ENCODE measurements at regions not wholly inside any gene's neighbourhood (a gene's known extent, or its start where the extent isn't known, plus 50 kb on each side); places are given as distances from the start of the nearest gene placed in this dataset.
"Not testable (repeated sequence)": the region's sequence is repeated elsewhere in the genome, so short reads cannot be mapped to it uniquely, and the experiment has no call there.

DNA sequence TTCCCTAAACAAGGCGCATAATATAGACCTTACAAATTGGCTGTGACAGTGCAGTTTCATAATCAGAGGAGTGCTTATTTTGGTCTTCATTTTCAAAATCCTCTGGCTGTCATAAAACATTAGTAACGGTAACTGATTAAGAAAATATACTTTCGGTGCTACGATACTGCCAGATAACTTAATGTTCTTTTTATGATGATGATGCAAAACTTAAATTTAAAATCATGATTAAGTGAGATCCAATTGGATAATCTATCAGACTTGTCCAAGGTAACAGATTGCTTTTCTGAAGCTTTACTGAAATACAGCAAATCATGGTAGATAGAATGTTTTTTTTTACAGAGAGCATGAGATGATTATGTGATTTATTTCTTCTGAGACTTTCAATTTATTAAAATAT, 364.2 kb upstream of the CNTN3 start:
- DNase-seq (ENCODE audit: low spot score): no peak

- not testable (repeated sequence) for DNase-seq (ENCODE audit: low spot score)
Observed at GRCh38 chr3:74985028-74985904, 370.8 kb upstream of the CNTN3 start.

DNA sequence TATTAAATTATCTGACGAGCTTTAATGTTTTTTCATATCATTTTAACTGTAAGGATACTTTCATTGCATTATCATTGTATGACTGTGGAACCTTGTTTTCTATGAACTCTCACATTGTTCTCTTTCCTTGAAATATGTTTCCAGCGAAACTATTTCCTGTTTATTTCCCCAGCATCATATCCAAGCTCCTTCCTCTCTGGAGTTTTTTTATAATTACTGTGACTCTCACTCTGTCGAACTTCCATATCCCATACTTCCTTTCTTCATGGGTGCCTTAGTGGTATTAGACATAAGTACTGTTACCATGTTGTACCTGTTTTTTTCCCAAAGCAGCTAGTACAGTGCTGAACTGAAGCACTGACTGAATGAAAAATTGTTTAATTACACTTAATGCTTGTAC, 373.6 kb upstream of the CNTN3 start:
- no peak for DNase-seq (ENCODE audit: low spot score)

DNA sequence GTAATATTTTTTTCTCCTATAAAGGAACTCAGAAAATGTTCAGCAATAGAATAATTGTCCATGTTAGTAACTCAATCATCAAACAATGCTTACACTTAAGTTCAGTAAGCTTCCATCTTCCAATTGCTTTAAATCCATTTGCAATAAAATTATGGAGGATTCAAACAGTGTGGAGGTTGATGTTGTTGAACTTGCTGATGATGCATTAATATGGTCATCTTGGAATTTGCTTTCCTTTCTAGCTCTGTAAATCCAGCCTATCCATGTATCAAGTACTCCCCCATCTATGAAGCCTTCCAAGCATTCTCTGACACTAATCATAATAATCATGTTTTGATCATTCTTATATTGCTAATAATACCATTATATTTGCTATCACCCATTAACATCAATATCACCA, 378.4 kb upstream of the CNTN3 start:
- DNase-seq (ENCODE audit: low spot score): no peak

- no peak for DNase-seq (ENCODE audit: low spot score)
Observed at GRCh38 chr3:75001330-75001729, 386.9 kb upstream of the CNTN3 start.

DNA sequence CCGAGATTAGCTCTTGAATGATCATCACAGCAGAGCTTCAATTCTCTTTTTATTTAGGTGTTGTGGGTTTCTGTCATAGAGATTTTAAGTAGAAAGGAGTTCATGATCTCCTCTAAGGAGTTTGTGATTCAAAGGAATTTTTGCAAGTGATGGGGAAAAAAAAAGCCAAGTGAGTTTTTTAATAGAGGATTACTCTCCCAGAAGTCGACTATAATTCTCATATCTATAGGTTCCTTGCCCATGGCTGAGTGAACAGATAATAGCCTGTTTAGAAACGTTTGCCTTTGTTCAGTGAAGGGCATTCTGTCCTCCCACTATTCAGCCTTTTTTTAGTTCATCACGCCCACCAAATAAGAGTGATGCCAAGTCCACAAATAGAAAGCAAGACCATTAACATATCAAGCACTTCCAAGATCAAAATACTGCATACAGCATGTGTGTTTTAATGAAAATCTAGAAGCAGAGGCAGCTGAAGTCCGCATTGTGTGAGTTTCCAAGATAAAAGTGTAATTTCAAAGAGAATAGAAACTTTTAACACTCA, 398.4 kb upstream of the CNTN3 start:
- DNase-seq (ENCODE audit: low spot score): no peak

DNA sequence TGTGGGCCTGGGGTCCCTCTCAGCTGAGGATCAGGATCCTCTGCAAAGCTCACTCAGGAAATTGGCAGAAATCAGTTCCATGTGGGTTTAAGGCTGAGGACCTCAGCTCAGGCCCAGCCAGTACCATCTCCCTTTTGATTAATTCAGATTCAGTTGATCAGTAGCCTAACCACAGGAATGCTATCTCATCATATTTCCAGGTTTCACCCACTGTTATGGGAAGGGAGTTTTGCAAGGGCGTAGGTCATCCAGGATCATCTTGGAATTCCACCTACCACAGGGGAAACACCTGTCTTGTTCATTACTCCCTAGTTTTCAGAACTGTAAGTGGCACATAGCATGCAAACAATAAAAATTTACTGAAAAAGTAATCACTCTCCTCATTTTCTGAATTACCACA, 399.5 kb upstream of the CNTN3 start:
- no peak for DNase-seq (ENCODE audit: low spot score)

DNA sequence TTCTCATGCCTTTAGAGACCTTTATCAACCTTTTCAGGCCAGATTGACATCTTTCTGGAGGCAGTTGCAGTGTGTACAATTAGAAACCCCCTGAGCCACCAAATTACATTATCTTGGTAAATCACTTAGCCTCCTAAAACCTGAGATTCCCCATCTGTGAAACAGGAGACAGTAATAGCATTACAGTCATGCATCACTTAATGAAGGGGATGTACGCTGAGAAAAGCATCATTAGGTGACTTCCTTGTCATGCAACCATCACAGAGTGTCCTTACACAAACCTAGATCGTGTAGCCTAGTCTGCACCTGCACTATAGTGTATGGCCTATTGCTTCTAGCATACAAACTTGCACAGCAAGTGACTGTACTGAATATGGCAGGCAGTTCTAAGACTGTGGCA, 400.8 kb upstream of the CNTN3 start:
- no peak for DNase-seq (ENCODE audit: low spot score)

- no peak for DNase-seq (ENCODE audit: low spot score)
Observed at GRCh38 chr3:75035146-75035545, 420.7 kb upstream of the CNTN3 start.

GRCh38 chr3:75042941-75043340, 428.5 kb upstream of the CNTN3 start:
- no peak for DNase-seq (ENCODE audit: low spot score)

DNA sequence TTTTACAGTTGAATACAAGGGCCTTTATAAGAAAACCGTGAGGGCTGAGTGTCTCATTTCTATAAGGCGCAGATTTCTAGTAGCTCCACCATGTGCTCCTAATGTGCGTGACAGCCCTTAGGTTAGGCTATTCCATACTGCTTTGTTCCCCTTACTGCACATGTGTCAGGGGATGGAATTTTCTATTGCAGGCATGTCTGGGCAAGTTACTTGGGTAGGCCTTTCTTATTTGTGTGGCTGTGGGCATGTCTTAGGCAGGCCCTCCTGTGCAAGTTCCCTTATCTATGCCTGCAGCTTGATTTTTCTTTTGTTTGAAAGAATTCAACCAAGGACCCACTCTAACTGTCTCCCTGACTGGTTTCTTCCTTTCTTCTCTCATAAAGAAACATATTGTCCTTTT, 434.2 kb upstream of the CNTN3 start:
- no peak for DNase-seq (ENCODE audit: low spot score)

- DNase-seq (ENCODE audit: low spot score): no peak
Observed at GRCh38 chr3:75049533-75049932, 435.1 kb upstream of the CNTN3 start.

GRCh38 chr3:75059120-75059519, 444.7 kb upstream of the CNTN3 start:
- no peak for DNase-seq (ENCODE audit: low spot score)

- no peak for DNase-seq (ENCODE audit: low spot score)
Observed at GRCh38 chr3:75061806-75062205, 447.3 kb upstream of the CNTN3 start.

DNA sequence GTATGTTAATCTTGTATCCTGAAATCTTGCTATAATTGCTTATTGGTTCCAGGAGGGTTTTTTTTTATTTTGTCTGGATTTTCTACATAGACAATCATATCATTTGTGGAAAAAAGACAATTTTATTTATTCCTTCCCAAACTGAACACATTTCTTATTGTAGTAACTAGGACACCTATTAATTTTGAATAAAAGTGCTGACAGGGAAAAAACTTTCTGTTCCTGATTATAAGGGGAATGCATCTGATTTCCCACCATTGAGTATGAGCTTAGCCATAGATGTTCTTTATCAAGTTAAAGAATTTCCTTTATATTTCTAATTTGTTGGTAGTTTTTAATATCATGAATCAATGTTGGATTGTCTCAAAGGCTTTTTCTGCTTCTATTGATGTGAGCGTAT, 460.7 kb upstream of the CNTN3 start:
- no peak for DNase-seq (ENCODE audit: low spot score)

- no peak for DNase-seq (ENCODE audit: low spot score)
Observed at GRCh38 chr3:75076481-75076880, 462.0 kb upstream of the CNTN3 start.

GRCh38 chr3:75078290-75078689, 463.8 kb upstream of the CNTN3 start:
- DNase-seq (ENCODE audit: low spot score): no peak

DNA sequence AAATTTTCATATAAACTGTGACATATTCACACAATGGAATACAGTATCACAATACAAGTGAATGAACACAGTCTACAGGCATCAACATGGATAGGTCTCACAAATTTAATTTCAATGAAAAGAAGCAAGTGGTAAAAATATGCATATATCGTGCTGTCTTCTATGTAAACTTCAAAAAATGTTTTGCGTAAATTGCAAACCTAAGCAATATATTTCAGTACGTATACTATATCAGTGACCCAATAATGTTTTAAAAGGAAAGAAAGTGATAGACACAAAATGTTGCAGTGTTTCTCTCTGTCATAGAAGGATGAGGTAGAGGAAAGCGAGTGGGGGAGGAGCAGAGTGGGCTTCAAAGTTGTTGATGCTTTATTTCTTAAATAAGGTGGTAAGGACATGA, 468.4 kb upstream of the CNTN3 start:
- DNase-seq (ENCODE audit: low spot score): no peak

- no peak for DNase-seq (ENCODE audit: low spot score)
Observed at GRCh38 chr3:75089841-75090240, 475.4 kb upstream of the CNTN3 start.

DNA sequence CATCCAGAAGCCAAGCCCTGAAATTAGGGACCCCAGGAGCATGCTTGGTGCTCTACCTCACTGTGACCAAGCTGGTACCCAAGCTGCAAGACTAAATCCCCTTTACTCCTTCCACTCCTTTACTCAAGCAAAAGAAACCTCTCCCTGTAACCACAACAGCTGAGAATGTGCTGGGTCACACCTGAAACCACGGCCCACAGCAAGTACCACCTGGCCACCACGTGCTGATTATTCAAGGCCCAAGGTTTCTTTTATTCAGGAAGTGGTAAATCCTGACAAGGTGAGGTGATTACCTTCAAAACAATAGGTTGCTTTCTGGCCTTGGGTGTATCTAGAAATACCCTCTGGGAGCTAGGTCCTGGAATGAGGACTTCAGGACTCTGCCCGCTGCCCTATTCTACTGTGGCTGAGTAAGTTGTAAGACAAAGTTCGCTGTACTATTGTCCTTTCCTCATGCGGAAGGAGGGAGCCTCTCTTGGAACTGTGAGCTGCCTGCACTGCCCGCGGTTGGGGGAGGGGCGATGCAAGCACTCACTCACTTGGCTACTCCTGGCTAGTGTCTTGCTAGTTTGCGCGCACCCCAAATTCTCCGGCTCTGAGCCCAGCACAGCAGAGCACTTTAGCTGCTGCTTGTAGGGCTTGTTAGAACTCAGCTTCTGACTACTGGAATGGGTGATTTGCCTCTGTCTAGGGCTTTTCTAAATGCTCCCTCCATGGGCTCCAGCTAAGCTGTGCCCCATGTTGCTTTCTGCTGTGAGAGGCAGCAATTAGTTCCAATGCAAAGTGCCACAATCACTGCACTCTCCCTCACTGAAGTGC, 487.1 kb upstream of the CNTN3 start:
- DNase-seq (ENCODE audit: low spot score): no peak

- no peak for DNase-seq (ENCODE audit: low spot score)
Observed at GRCh38 chr3:75110741-75111140, 496.3 kb upstream of the CNTN3 start.

GRCh38 chr3:75115695-75116094, 501.2 kb upstream of the CNTN3 start:
- no peak for DNase-seq (ENCODE audit: low spot score)
